GM19025 (cell line): ENCODE measurements at regions not wholly inside any gene's neighbourhood (a gene's known extent, or its start where the extent isn't known, plus 50 kb on each side); places are given as distances from the start of the nearest gene placed in this dataset.

Source experiments
- ATAC-seq: cut with Tn5 transposase; IDR thresholded peaks from one replicate; pipeline ENCODE4 v1.9.1; 2021; ENCODE audit warnings: mild to moderate bottlenecking, low read depth, moderate library complexity; ENCODE audit not compliant: unreplicated experiment

- ATAC-seq, result no peak
These were observed 194.6 kb downstream of the OTOR start for GRCh38 chr20:16942756-16943155.

GRCh38 chr20:16944745-16945144 lies 196.6 kb downstream of the OTOR start:
- no peak for ATAC-seq

- ATAC-seq, result no peak
These were observed 197.5 kb downstream of the OTOR start for GRCh38 chr20:16945619-16946018.

- no peak for ATAC-seq
These were observed 197.9 kb downstream of the OTOR start for GRCh38 chr20:16946097-16946496.

- no peak for ATAC-seq
These were observed 199.3 kb downstream of the OTOR start for GRCh38 chr20:16947479-16947878.

- ATAC-seq, result no peak
These were observed 203.7 kb downstream of the OTOR start for GRCh38 chr20:16951876-16952275.

GRCh38 chr20:16952965-16953364 lies 204.8 kb downstream of the OTOR start:
- ATAC-seq, result no peak

- no peak for ATAC-seq
These were observed 205.7 kb downstream of the OTOR start for GRCh38 chr20:16953858-16954257.

- no peak for ATAC-seq
These were observed 207.3 kb downstream of the OTOR start for GRCh38 chr20:16955462-16955861.

GRCh38 chr20:16955971-16956370 lies 207.8 kb downstream of the OTOR start:
- no peak for ATAC-seq

- ATAC-seq, result no peak
These were observed 217.2 kb downstream of the OTOR start for GRCh38 chr20:16965401-16965800.

GRCh38 chr20:16966276-16966880 lies 218.2 kb downstream of the OTOR start:
- no peak for ATAC-seq

- no peak for ATAC-seq
These were observed 219.9 kb downstream of the OTOR start for GRCh38 chr20:16968099-16968498.

- ATAC-seq, result no peak
These were observed 222.6 kb downstream of the OTOR start for GRCh38 chr20:16970776-16971175.

GRCh38 chr20:16974080-16974854 lies 226.1 kb downstream of the OTOR start:
- no peak for ATAC-seq

- ATAC-seq, result no peak
These were observed 226.7 kb downstream of the OTOR start for GRCh38 chr20:16974855-16975162.

- ATAC-seq, result no peak
These were observed 227.5 kb downstream of the OTOR start for GRCh38 chr20:16975682-16976081.

- no peak for ATAC-seq
These were observed 230.3 kb downstream of the OTOR start for GRCh38 chr20:16978497-16978896.

GRCh38 chr20:16982091-16982726 lies 234.1 kb downstream of the OTOR start:
- no peak for ATAC-seq

GRCh38 chr20:16984481-16984880 lies 236.3 kb downstream of the OTOR start:
- no peak for ATAC-seq

GRCh38 chr20:17003170-17003870 lies 223.5 kb upstream of the PCSK2 start:
- ATAC-seq, result no peak
